HG03469 (cell line): ENCODE measurements at regions not wholly inside any gene's neighbourhood (a gene's known extent, or its start where the extent isn't known, plus 50 kb on each side); places are given as distances from the start of the nearest gene placed in this dataset.

ENCODE experiments used
- ATAC-seq: cut with Tn5 transposase; IDR thresholded peaks from one replicate; pipeline ENCODE4 v1.9.1; 2021; ENCODE audit warnings: mild to moderate bottlenecking, moderate library complexity, moderate number of reproducible peaks; ENCODE audit not compliant: unreplicated experiment

GRCh38 chr2:103809941-103810441 is 1043.9 kb upstream of the POU3F3 start:
- no peak for ATAC-seq

- no peak for ATAC-seq
Measured at GRCh38 chr2:103810875-103811274, 1043.0 kb upstream of the POU3F3 start.

- ATAC-seq: no peak
Measured at GRCh38 chr2:103814016-103814415, 1039.9 kb upstream of the POU3F3 start.

GRCh38 chr2:103815731-103816130 is 1038.2 kb upstream of the POU3F3 start:
- no peak for ATAC-seq

GRCh38 chr2:103817746-103818145 is 1036.2 kb upstream of the POU3F3 start:
- no peak for ATAC-seq

- no peak for ATAC-seq
Measured at GRCh38 chr2:103818176-103818575, 1035.7 kb upstream of the POU3F3 start.

- no peak for ATAC-seq
Measured at GRCh38 chr2:103819599-103819998, 1034.3 kb upstream of the POU3F3 start.

- ATAC-seq: no peak
Measured at GRCh38 chr2:103823847-103824246, 1030.1 kb upstream of the POU3F3 start.

GRCh38 chr2:103847276-103847675 is 1006.6 kb upstream of the POU3F3 start:
- no peak for ATAC-seq

GRCh38 chr2:103859238-103859637 is 994.7 kb upstream of the POU3F3 start:
- no peak for ATAC-seq

GRCh38 chr2:103860016-103860415 is 993.9 kb upstream of the POU3F3 start:
- ATAC-seq: no peak

- ATAC-seq: no peak
Measured at GRCh38 chr2:103868396-103868795, 985.5 kb upstream of the POU3F3 start.

- ATAC-seq: no peak
Measured at GRCh38 chr2:103873716-103874351, 980.1 kb upstream of the POU3F3 start.

GRCh38 chr2:103875131-103875530 is 978.8 kb upstream of the POU3F3 start:
- no peak for ATAC-seq

GRCh38 chr2:103875531-103875930 is 978.4 kb upstream of the POU3F3 start:
- ATAC-seq: no peak

- ATAC-seq: no peak
Measured at GRCh38 chr2:103876611-103877010, 977.3 kb upstream of the POU3F3 start.

GRCh38 chr2:103879101-103879500 is 974.8 kb upstream of the POU3F3 start:
- no peak for ATAC-seq

GRCh38 chr2:103880081-103880834 is 973.7 kb upstream of the POU3F3 start:
- ATAC-seq: no peak

- no peak for ATAC-seq
Measured at GRCh38 chr2:103887625-103888024, 966.3 kb upstream of the POU3F3 start.

- ATAC-seq: no peak
Measured at GRCh38 chr2:103896182-103896581, 957.7 kb upstream of the POU3F3 start.

GRCh38 chr2:103898561-103898960 is 955.4 kb upstream of the POU3F3 start:
- no peak for ATAC-seq

GRCh38 chr2:103902347-103902746 is 951.6 kb upstream of the POU3F3 start:
- no peak for ATAC-seq
